ENCODE measurements at regions not wholly inside any gene's neighbourhood (a gene's known extent, or its start where the extent isn't known, plus 50 kb on each side); places are given as distances from the start of the nearest gene placed in this dataset.

DNA sequence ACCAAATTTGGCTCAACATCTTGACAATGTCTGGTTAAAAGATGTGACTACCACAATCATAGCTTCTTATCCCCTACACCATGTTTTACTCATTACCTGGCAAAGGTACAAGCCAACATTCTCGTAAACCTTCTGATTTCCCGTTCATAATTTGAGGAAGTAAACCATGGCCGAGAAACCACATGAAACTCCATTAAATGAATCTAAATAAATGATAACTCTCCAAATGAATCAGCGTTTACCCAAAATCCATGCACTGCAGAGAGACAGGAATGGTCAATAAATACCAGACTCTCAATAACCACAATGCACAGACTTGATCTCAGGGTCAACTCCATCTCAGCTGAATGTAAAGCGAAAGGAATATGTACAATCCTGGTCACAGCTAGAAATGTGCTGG lies 125.2 kb downstream of the TYW3 start:
- TF ChIP-seq YY1 (IDR thresholded peaks at IDR 0.05; ENCODE audit: insufficient read depth, insufficient read length), result no peak
- TF ChIP-seq SUZ12 (IDR thresholded peaks at IDR 0.05; ENCODE audit: extremely low read depth, insufficient read depth, insufficient read length), result no peak
- no peak for TF ChIP-seq ZNF274 (IDR thresholded peaks at IDR 0.05; ENCODE audit: low read depth, low read length)
